H9 (cell line): ENCODE measurements at regions not wholly inside any gene's neighbourhood (a gene's known extent, or its start where the extent isn't known, plus 50 kb on each side); places are given as distances from the start of the nearest gene placed in this dataset.

Source experiments
- DNase-seq: peaks from one replicate; pipeline ENCODE4 v3.0.0-alpha.2; 2017
- H2AFZ ChIP-seq: one replicate; pipeline ENCODE4 v1.6.1; 2013; ENCODE audit warnings: mild to moderate bottlenecking, low read length, control low read depth, moderate library complexity
- H2AK5ac ChIP-seq: 2 replicates; pipeline ENCODE4 v1.6.1; 2013; ENCODE audit warnings: low read length, control low read depth, mixed read lengths; ENCODE audit not compliant: insufficient read length
- H2BK120ac ChIP-seq: one replicate; pipeline ENCODE4 v1.6.1; 2013; ENCODE audit warnings: low read depth, mild to moderate bottlenecking, low read length, control low read depth, inconsistent platforms; ENCODE audit not compliant: poor library complexity, severe bottlenecking
- H2BK12ac ChIP-seq: 2 replicates; pipeline ENCODE4 v1.6.1; 2013; ENCODE audit warnings: low read length, control low read depth, mixed read lengths, low read depth; ENCODE audit not compliant: insufficient read length
- H2BK15ac ChIP-seq: 2 replicates; pipeline ENCODE4 v1.6.1; 2013; ENCODE audit warnings: low read depth, low read length, control low read depth
- H2BK20ac ChIP-seq: one replicate; pipeline ENCODE4 v1.6.1; 2013; ENCODE audit warnings: low read depth, mild to moderate bottlenecking, low read length, control low read depth, inconsistent platforms; ENCODE audit not compliant: poor library complexity, severe bottlenecking
- H2BK5ac ChIP-seq: 2 replicates; pipeline ENCODE4 v1.6.1; 2013; ENCODE audit warnings: low read length, control low read depth, mixed read lengths; ENCODE audit not compliant: insufficient read length
- H3K14ac ChIP-seq: 2 replicates; pipeline ENCODE4 v1.6.1; 2013; ENCODE audit warnings: low read length, control low read depth; ENCODE audit not compliant: insufficient read depth
- H3K18ac ChIP-seq: 2 replicates; pipeline ENCODE4 v1.6.1; 2013; ENCODE audit warnings: low read depth, mild to moderate bottlenecking, mixed read lengths, low read length, control low read depth; ENCODE audit not compliant: insufficient read length
- H3K23ac ChIP-seq: 2 replicates; pipeline ENCODE4 v1.6.1; 2013; ENCODE audit warnings: low read length, control low read depth, mixed read lengths, low read depth; ENCODE audit not compliant: insufficient read length
- H3K23me2 ChIP-seq: 2 replicates; pipeline ENCODE4 v1.6.1; 2013; ENCODE audit warnings: low read depth, mild to moderate bottlenecking, mixed read lengths, low read length, control low read depth; ENCODE audit not compliant: insufficient read length, poor library complexity, severe bottlenecking
- H3K27ac ChIP-seq: 2 replicates; pipeline ENCODE4 v1.5.1; 2013; ENCODE audit warnings: low read length, control low read depth, mixed read lengths, low read depth; ENCODE audit not compliant: insufficient read length
- H3K27me3 ChIP-seq: 2 replicates; pipeline ENCODE4 v1.6.1; 2013; ENCODE audit warnings: low read length, control low read depth, inconsistent platforms; ENCODE audit not compliant: insufficient read depth
- H3K4ac ChIP-seq: 2 replicates; pipeline ENCODE4 v1.6.1; 2013; ENCODE audit warnings: low read depth, mild to moderate bottlenecking, control low read depth, inconsistent platforms, low read length, moderate library complexity
- H3K4me1 ChIP-seq: 2 replicates; pipeline ENCODE4 v1.6.1; 2013; ENCODE audit warnings: low read length, control low read depth, inconsistent platforms; ENCODE audit not compliant: insufficient read depth
- H3K4me2 ChIP-seq: 2 replicates; pipeline ENCODE4 v1.6.1; 2013; ENCODE audit warnings: low read length, control low read depth, mixed read lengths; ENCODE audit not compliant: insufficient read length, insufficient read depth
- H3K56ac ChIP-seq: 2 replicates; pipeline ENCODE4 v1.6.1; 2013; ENCODE audit warnings: low read depth, mild to moderate bottlenecking, mixed read lengths, low read length, control low read depth; ENCODE audit not compliant: insufficient read length
- H3K79me1 ChIP-seq: 2 replicates; pipeline ENCODE4 v1.6.1; 2013; ENCODE audit warnings: low read depth, mild to moderate bottlenecking, moderate library complexity, low read length, control low read depth, inconsistent platforms; ENCODE audit not compliant: insufficient read depth, poor library complexity, severe bottlenecking
- H3K79me2 ChIP-seq: 2 replicates; pipeline ENCODE4 v1.6.1; 2013; ENCODE audit warnings: low read length, control low read depth, inconsistent platforms; ENCODE audit not compliant: insufficient read depth
- H3K9ac ChIP-seq: 2 replicates; pipeline ENCODE4 v1.6.1; 2013; ENCODE audit warnings: low read length, control low read depth, mixed read lengths; ENCODE audit not compliant: insufficient read length; ENCODE audit errors: extremely low read depth
- H3K9me3 ChIP-seq: one replicate; pipeline ENCODE4 v1.6.1; 2013; ENCODE audit warnings: low read depth, low read length, inconsistent platforms; ENCODE audit not compliant: control insufficient read depth
- H3T11ph ChIP-seq: one replicate; pipeline ENCODE4 v1.6.1; 2013; ENCODE audit warnings: mild to moderate bottlenecking, low read length, control low read depth, inconsistent platforms
- H4K20me1 ChIP-seq: one replicate; pipeline ENCODE4 v1.6.1; 2013; ENCODE audit not compliant: control insufficient read depth, insufficient read length, insufficient read depth
- H4K5ac ChIP-seq: 2 replicates; pipeline ENCODE4 v1.6.1; 2013; ENCODE audit warnings: low read depth, mild to moderate bottlenecking, mixed read lengths, low read length, control low read depth; ENCODE audit not compliant: insufficient read length
- H4K8ac ChIP-seq: replicated peaks from 2 replicates; pipeline ENCODE4 v1.6.1; 2013; ENCODE audit warnings: low read length, control low read depth, mixed read lengths, low read depth; ENCODE audit not compliant: insufficient read length
- H4K91ac ChIP-seq: 2 replicates; pipeline ENCODE4 v1.6.1; 2013; ENCODE audit warnings: low read depth, mild to moderate bottlenecking, moderate library complexity, mixed read lengths, low read length, control low read depth; ENCODE audit not compliant: insufficient read length
- H3K27ac Mint-ChIP-seq, 3 experiments: 2 replicates in 2 of 3; 3 replicates in 1 of 3; pipeline ENCODE4 v1.8.0; 2020 to 2021; ENCODE audit warnings: mixed read lengths in 3 of 3, mild to moderate bottlenecking in 1 of 3, moderate library complexity in 1 of 3
- H3K27me3 Mint-ChIP-seq: 2 replicates; pipeline ENCODE4 v1.8.0; 2021; ENCODE audit warnings: low read depth, mild to moderate bottlenecking, moderate library complexity, mixed read lengths
- H3K36me3 Mint-ChIP-seq, 3 experiments: 2 replicates in 2 of 3; 3 replicates in 1 of 3; pipeline ENCODE4 v1.8.0; 2020 to 2021; ENCODE audit warnings: low read depth in 3 of 3, mixed read lengths in 3 of 3; ENCODE audit not compliant: insufficient read depth in 1 of 3
- H3K4me1 Mint-ChIP-seq, 2 experiments: 2 replicates each; pipeline ENCODE4 v1.8.0; 2020; ENCODE audit warnings: mixed read lengths in 2 of 2
- H3K4me3 Mint-ChIP-seq, 2 experiments: 2 replicates in 1 of 2; 3 replicates in 1 of 2; pipeline ENCODE4 v1.8.0; 2020 to 2021; ENCODE audit warnings: mild to moderate bottlenecking in 2 of 2, mixed read lengths in 2 of 2, moderate library complexity in 1 of 2
- H3K9me3 Mint-ChIP-seq, 2 experiments: 2 replicates in 1 of 2; 3 replicates in 1 of 2; pipeline ENCODE4 v1.8.0; 2020; ENCODE audit warnings: mild to moderate bottlenecking in 2 of 2, mixed read lengths in 2 of 2, moderate library complexity in 1 of 2
- CTCF ChIP-seq: fragments of 200-600 bp; sonication (generic); conservative IDR thresholded peaks from 3 replicates; pipeline ENCODE4 v1.8.0; 2021; ENCODE audit warnings: antibody characterized with exemption, mild to moderate bottlenecking
- WGBS: extraction: QIAGEN DNeasy Blood & Tissue Kit; methylation state at CpG from one replicate; pipeline ENCODE4 v1.1.7; 2013; ENCODE audit warnings: missing lambda C conversion rate, low lambda C conversion rate, mixed read lengths; ENCODE audit not compliant: insufficient read length; ENCODE audit errors: extremely low coverage; 5-methylcytosine and 5-hydroxymethylcytosine counted together

DNA sequence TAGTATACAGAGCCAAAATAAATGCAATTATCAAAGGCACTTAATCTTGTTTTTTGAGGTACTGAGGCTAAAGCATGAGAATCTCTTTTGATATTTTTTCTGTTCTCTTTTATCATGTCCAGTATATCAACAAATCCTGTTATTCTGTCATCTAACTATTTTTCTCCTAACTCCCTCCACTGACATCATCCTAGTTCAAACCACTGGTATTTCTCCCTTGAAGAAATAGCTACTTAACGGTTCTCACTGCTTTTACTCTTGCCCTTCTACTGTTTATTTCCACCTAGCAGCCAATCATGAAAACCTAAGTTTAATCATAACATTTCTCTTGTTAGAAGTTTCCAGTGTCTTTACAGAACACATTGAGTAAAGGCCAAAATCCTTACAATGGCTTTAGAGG, 317.6 kb downstream of the GPD2 start:
- no peaks in the 10 kb centered on the region for H3K36me3 Mint-ChIP-seq
- Histone ChIP-seq H2AK5ac (no peak overlapping the region), H3K4me2 (no peak overlapping the region), H4K5ac (no peak overlapping the region), H3K4me1 (0 out of 2 replicates have a peak, but pooled peaks cover 2% of the 10 kb centered on the region), H3K9me3 (no peaks in the 10 kb centered on the region), H3K23ac (no peak overlapping the region), H3K9ac (no peak overlapping the region), H3K79me2 (no peaks in the 10 kb centered on the region), H2BK15ac (no peak overlapping the region), H4K91ac (no peak overlapping the region), H2BK12ac (no peak overlapping the region), H3K79me1 (no peaks in the 10 kb centered on the region), H4K20me1 (no peaks in the 10 kb centered on the region), H3K27me3 (no peaks in the 10 kb centered on the region), H2BK120ac (no peak overlapping the region), H2BK5ac (no peak overlapping the region), H2AFZ (no peak overlapping the region), H3K14ac (no peak overlapping the region), H4K8ac (no peak overlapping the region), H3K56ac (no peak overlapping the region), H3T11ph (no peak overlapping the region), H3K23me2 (no peaks in the 10 kb centered on the region), H3K4ac (no peak overlapping the region), H3K27ac (no peak overlapping the region), H3K18ac (no peak overlapping the region), H2BK20ac (no peak overlapping the region)
- no CpG with 5 or more reads among the region's 1 CpG for WGBS
- H3K9me3 Mint-ChIP-seq = no peaks in the 10 kb centered on the region
- DNase-seq = no peak
- H3K4me1 Mint-ChIP-seq = peaks cover 7% of the 10 kb centered on the region in 2 experiments; a peak in 2 of 4 replicates
- no peak overlapping the region for H3K4me3 Mint-ChIP-seq
- TF ChIP-seq CTCF = no peak
- no peaks in the 10 kb centered on the region for H3K27me3 Mint-ChIP-seq
- no peak overlapping the region for H3K27ac Mint-ChIP-seq
